Activated CD4-positive, alpha-beta T cell treated with anti-CD3 and anti-CD28 coated beads for 36 hours (primary cell): ENCODE measurements at regions not wholly inside any gene's neighbourhood (a gene's known extent, or its start where the extent isn't known, plus 50 kb on each side); places are given as distances from the start of the nearest gene placed in this dataset.

ENCODE experiments used
- ATAC-seq: fragments of 200-7000 bp; cut with Tn5 transposase; one replicate; pipeline ENCODE4 v1.10.0; 2021; ENCODE audit warnings: mild to moderate bottlenecking, moderate library complexity
- CTCF ChIA-PET: fragments of 350-600 bp; sonication (Branson Sonifier 250); formaldehyde crosslinking; loops from one replicate; lab custom pipeline; 2021; ENCODE audit warnings: antibody characterized with exemption; lab: Charles Lee
- POLR2A ChIA-PET: fragments of 350-600 bp; sonication (Branson Sonifier 250); formaldehyde crosslinking; loops from one replicate; lab custom pipeline; 2021; ENCODE audit warnings: antibody characterized with exemption, inconsistent platforms; lab: Charles Lee
- DNase-seq: peaks from one replicate; pipeline ENCODE4 v3.0.0-alpha.2; 2020
- H3K27ac Mint-ChIP-seq: one replicate; pipeline ENCODE4 v1.8.0; 2021; ENCODE audit warnings: mixed read lengths
- H3K27me3 Mint-ChIP-seq: one replicate; pipeline ENCODE4 v1.8.0; 2021; ENCODE audit warnings: mixed read lengths
- H3K36me3 Mint-ChIP-seq: one replicate; pipeline ENCODE4 v1.8.0; 2021; ENCODE audit warnings: low read depth, mixed read lengths
- H3K4me1 Mint-ChIP-seq: one replicate; pipeline ENCODE4 v1.8.0; 2021; ENCODE audit warnings: mixed read lengths
- H3K4me3 Mint-ChIP-seq: one replicate; pipeline ENCODE4 v1.8.0; 2021; ENCODE audit warnings: mild to moderate bottlenecking, moderate library complexity, mixed read lengths
- H3K9me3 Mint-ChIP-seq: one replicate; pipeline ENCODE4 v1.8.0; 2021; ENCODE audit warnings: low read depth, mixed read lengths
- intact Hi-C, 2 experiments: fragments of 100-400 bp; cut with DNase I in 1 of 2; cut with micrococcal nuclease in 1 of 2; formaldehyde crosslinking; loops; one replicate each; pipeline versions ENCODE4 v1.14.2 to v1.15.1; 2022 to 2024; cut with DNase I, micrococcal nuclease

DNA sequence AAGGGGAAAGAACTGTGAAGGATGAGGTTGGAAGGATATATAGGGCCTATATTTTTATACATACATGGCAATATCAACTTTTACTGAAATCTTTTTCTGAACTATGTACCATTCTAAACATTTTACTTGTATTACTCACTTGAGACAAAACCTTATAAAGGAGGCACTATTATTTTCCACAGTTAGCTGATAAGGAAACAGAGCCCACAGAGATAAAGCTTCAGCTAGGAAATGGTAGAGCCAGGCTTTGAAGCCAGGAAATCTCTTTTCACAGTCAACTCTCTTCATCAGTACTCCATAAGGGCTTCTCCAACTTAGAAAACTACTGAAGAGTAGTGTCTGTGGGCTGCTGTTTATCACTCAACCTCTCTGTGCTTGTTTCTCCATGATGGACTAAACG is 613.7 kb downstream of the PRELID2 start:
- DNase-seq, result no peak
- Mint-ChIP-seq H3K4me1 (no peaks in the 10 kb centered on the region), H3K27me3 (no peaks in the 10 kb centered on the region), H3K9me3 (no peaks in the 10 kb centered on the region), H3K4me3 (no peak overlapping the region), H3K36me3 (no peaks in the 10 kb centered on the region), H3K27ac (no peak overlapping the region)
- POLR2A ChIA-PET, result no interaction called here
- no peak for ATAC-seq
- intact Hi-C loops, result no loop called here
- CTCF ChIA-PET, result no interaction called here

DNA sequence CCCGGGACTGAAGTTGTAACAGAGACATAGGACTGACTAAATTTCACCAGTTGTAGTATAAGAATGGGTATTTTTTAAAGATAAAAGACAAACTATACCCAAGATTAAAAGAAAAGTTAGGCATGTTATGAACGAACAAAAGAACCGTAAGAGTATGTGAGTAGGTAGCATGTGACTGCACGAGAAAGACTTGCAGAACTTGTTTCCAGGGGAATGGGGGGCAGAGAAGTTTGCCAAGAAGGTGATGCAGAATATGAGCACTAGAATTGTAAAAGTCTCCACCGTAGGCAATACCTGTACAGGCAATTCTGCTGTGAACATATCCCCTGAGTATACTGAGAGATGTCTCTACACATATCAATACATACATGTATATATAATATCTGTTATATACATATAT is 614.7 kb downstream of the PRELID2 start:
- intact Hi-C loops, result no loop called here
- no peak for ATAC-seq
- peaks cover 1% of the 10 kb centered on the region for H3K9me3 Mint-ChIP-seq
- no peaks in the 10 kb centered on the region for H3K36me3 Mint-ChIP-seq
- H3K27ac Mint-ChIP-seq, result no peak overlapping the region
- H3K4me1 Mint-ChIP-seq, result no peaks in the 10 kb centered on the region
- no peak overlapping the region for H3K4me3 Mint-ChIP-seq
- CTCF ChIA-PET, result no interaction called here
- POLR2A ChIA-PET, result no interaction called here
- H3K27me3 Mint-ChIP-seq, result no peaks in the 10 kb centered on the region
- no peak for DNase-seq

DNA sequence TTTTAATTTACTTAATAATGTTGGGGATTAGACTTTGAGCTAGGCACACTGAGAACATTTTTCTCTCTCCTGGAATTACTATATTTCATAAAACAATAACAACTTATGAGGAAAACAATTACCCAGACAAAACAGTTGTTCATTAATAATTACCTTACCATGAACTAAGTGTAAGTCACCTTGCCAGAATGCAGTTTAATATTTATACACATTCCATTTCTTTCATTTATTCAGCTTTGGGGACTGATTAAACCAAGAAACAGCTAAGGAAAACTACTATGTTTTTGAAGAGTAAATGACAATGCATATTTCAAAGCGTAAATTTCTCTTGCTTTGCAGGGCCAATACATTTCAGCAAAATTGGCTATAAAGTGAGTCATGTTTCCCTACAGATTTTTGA is 616.2 kb downstream of the PRELID2 start:
- DNase-seq, result no peak
- Mint-ChIP-seq H3K9me3 (peaks cover 1% of the 10 kb centered on the region), H3K4me3 (no peak overlapping the region), H3K4me1 (no peaks in the 10 kb centered on the region), H3K36me3 (no peaks in the 10 kb centered on the region), H3K27me3 (no peaks in the 10 kb centered on the region), H3K27ac (no peak overlapping the region)
- ChIA-PET POLR2A (no interaction called here), CTCF (no interaction called here)
- intact Hi-C loops, result no loop called here
- ATAC-seq, result no peak

DNA sequence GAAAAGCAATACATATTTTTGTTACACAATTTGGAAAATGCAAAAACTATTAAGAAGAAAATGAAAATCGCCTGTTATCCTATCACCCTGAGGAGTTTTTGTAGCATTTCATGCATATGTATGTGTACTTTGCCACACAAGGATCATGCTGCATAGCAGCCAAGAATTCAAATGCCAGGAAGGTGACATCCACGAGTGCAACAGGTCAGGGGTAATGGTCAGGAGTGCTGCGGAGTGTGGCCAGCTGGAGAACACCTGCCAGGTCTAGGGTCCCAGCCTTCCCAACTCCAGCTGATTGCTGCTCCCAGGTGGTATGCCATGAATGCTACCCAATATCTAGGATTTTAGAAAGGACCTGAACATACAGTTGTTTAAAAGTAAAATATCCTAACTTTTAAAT is 617.1 kb downstream of the PRELID2 start:
- ChIA-PET POLR2A (no interaction called here), CTCF (no interaction called here)
- Mint-ChIP-seq H3K4me3 (no peak overlapping the region), H3K9me3 (peaks cover 4% of the 10 kb centered on the region), H3K4me1 (no peaks in the 10 kb centered on the region), H3K27me3 (no peaks in the 10 kb centered on the region), H3K27ac (no peak overlapping the region), H3K36me3 (no peaks in the 10 kb centered on the region)
- no peak for ATAC-seq
- intact Hi-C loops, result no loop called here
- no peak for DNase-seq

DNA sequence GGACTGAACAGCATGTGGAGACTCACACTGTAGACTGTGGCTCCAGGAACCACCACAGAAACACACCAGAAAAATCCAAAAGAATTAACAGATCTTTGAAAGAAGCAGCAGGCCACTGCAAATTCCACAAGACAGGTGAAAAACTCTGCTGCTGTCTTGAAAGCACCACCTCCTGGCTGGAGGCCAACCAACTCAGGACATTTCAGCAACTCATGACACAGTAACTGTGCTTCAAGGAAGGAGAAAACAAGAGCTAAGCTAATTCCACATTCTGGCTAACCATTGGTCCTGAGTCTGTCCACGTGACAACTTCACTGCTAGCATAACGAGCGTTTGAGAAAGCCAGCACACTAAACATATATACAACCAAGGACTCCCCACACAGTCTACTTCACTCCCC is 625.1 kb downstream of the PRELID2 start:
- intact Hi-C loops, result no loop called here
- ChIA-PET POLR2A (no interaction called here), CTCF (interaction anchor here (0.7 to 0.9 kb wide), 2 partner anchors 15 to 607 kb away, joined by 3 read pairs; no protein-coding TSS in a partner anchor)
- no peaks in the 10 kb centered on the region for H3K4me1 Mint-ChIP-seq
- DNase-seq, result no peak
- H3K27me3 Mint-ChIP-seq, result no peaks in the 10 kb centered on the region
- ATAC-seq, result no peak
- H3K4me3 Mint-ChIP-seq, result no peak overlapping the region
- no peaks in the 10 kb centered on the region for H3K36me3 Mint-ChIP-seq
- H3K9me3 Mint-ChIP-seq, result peaks cover 9% of the 10 kb centered on the region
- no peak overlapping the region for H3K27ac Mint-ChIP-seq

DNA sequence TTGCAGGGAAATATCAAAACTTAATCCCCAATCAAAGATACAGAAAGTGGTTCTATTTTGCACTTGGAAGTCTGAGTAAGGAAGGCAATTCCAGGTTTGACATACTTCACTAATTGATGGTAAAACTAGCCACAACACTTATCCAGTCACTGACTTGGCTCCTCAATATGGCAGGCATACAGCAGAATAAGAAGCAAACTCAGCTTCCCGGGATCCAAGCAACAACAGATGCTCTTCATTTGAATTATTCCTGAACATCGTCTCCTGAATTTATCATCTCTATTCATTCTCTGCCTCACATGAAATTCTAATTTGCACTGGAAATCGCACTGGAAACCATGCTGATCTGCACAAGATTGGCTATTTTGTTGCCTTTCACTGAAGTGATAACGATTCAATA is 629.6 kb downstream of the PRELID2 start:
- Mint-ChIP-seq H3K4me3 (no peak overlapping the region), H3K27me3 (no peaks in the 10 kb centered on the region), H3K27ac (no peak overlapping the region), H3K36me3 (no peaks in the 10 kb centered on the region), H3K4me1 (no peaks in the 10 kb centered on the region), H3K9me3 (peaks cover 5% of the 10 kb centered on the region)
- CTCF ChIA-PET, result interaction anchor here (0.9 kb wide), 1 partner anchor 904 kb away, joined by 3 read pairs; no protein-coding TSS in a partner anchor
- intact Hi-C loops, result no loop called here
- no peak for ATAC-seq
- POLR2A ChIA-PET, result no interaction called here
- no peak for DNase-seq

DNA sequence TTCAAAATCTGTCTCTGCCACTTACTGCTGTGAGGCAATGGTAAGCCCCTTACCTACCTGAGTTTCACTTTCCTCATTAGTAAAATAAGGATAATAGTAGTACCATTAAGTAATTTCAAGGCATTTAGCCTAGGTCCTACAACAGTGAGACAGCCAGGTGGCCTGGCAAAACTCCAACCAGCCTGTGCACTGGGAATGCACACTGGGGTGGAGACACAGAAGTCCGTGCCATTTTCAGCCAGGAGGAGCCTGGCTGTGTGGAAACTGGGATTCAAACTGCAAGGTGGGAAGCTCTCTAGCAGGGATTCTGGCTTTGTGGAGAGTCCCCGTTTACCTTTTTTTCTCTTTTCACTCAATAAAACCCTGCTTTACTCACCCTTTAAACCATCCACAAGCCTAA is 630.4 kb downstream of the PRELID2 start:
- intact Hi-C loops, result no loop called here
- H3K27me3 Mint-ChIP-seq, result no peaks in the 10 kb centered on the region
- ChIA-PET POLR2A (no interaction called here), CTCF (no interaction called here)
- no peak overlapping the region for H3K4me3 Mint-ChIP-seq
- ATAC-seq (no peak), DNase-seq (no peak)
- peaks cover 5% of the 10 kb centered on the region for H3K9me3 Mint-ChIP-seq
- no peaks in the 10 kb centered on the region for H3K4me1 Mint-ChIP-seq
- H3K27ac Mint-ChIP-seq, result no peak overlapping the region
- H3K36me3 Mint-ChIP-seq, result no peaks in the 10 kb centered on the region

DNA sequence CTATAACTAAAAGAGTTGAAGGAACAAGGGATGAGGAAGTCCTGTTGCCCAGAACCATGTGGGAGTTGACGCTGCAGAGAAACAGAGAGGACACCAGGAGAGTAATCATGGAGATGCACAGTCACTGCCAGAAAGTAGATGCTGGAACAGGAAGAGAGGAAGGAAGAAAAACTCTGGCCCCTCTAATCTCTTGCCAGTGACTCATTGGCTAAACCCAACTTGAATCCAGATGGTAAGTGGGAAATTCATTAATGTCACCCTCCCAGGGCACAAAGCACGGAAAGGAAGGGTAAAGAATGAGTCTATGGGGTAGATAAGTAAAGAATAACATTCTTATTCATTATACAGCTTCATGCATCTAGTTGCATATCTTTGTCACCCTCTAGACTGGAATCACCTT is 631.9 kb downstream of the PRELID2 start:
- no peak for ATAC-seq
- intact Hi-C loops, result no loop called here
- no peak overlapping the region for H3K4me3 Mint-ChIP-seq
- H3K9me3 Mint-ChIP-seq, result peaks cover 2% of the 10 kb centered on the region
- H3K27me3 Mint-ChIP-seq, result no peaks in the 10 kb centered on the region
- H3K36me3 Mint-ChIP-seq, result no peaks in the 10 kb centered on the region
- no peak overlapping the region for H3K27ac Mint-ChIP-seq
- ChIA-PET POLR2A (no interaction called here), CTCF (interaction anchor here (1.0 kb wide), 1 partner anchor 38 kb away, joined by 3 read pairs; no protein-coding TSS in a partner anchor)
- DNase-seq, result no peak
- no peaks in the 10 kb centered on the region for H3K4me1 Mint-ChIP-seq

DNA sequence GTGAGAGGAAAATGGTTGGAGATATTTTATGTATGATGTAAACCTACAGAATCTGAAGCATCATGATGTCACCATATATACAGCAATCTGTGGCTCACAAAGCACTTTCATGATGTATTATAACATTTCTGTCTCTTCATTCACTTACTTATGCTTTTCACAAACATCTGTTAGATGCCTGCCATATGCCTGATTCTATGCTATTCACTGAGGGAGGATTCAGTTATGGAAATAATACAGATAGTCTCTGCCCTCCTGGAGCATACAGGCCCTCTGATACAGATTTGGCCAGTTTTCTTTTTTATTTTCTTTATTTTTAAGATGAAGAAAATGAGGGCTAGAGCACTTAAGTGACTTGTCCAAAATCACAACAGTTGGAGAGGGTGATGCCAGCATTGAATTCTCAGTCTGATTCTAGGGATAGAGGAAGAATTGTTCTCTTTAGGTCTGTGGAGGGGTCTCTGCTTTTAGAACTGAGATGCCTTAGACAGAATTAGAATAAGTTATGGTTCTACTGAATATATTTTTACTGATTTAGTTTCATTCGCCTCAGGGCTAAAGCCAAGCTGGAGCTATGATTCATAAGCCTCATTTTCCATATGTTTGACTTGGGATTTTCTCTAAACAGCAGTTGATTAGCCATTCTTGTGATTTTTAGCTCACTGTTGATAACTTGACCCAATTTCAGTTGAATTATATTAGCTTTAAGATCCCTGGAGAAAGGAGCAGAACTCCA is 636.4 kb downstream of the PRELID2 start:
- no peaks in the 10 kb centered on the region for H3K27me3 Mint-ChIP-seq
- H3K27ac Mint-ChIP-seq, result no peak overlapping the region
- intact Hi-C loops, result no loop called here
- no peaks in the 10 kb centered on the region for H3K36me3 Mint-ChIP-seq
- DNase-seq (no peak), ATAC-seq (no peak)
- ChIA-PET CTCF (no interaction called here), POLR2A (no interaction called here)
- no peak overlapping the region for H3K4me3 Mint-ChIP-seq
- no peaks in the 10 kb centered on the region for H3K9me3 Mint-ChIP-seq
- no peaks in the 10 kb centered on the region for H3K4me1 Mint-ChIP-seq

DNA sequence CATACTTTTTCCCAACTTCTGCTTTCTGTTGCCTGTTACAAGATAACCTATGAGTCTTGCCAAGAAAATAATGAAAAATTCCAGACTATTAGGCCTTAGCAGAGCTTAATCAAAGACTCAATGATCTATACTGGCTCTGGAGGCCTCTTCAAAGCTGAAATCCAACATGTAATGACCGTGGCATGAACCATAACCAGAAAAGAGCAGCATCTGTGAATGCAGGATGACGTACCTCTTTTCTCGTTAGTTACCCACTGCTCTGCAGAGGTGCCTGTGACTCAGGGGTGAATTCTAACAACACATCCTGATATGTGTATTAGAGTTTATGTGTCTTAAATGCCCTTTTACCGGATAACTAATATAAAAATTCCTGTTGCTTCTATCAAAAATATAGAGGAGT is 645.4 kb downstream of the PRELID2 start:
- H3K36me3 Mint-ChIP-seq, result no peaks in the 10 kb centered on the region
- H3K4me3 Mint-ChIP-seq, result no peak overlapping the region
- intact Hi-C loops, result no loop called here
- ChIA-PET POLR2A (no interaction called here), CTCF (no interaction called here)
- H3K27ac Mint-ChIP-seq, result no peak overlapping the region
- H3K9me3 Mint-ChIP-seq, result peaks cover 2% of the 10 kb centered on the region
- DNase-seq, result no peak
- no peaks in the 10 kb centered on the region for H3K4me1 Mint-ChIP-seq
- H3K27me3 Mint-ChIP-seq, result no peaks in the 10 kb centered on the region
- ATAC-seq, result no peak

DNA sequence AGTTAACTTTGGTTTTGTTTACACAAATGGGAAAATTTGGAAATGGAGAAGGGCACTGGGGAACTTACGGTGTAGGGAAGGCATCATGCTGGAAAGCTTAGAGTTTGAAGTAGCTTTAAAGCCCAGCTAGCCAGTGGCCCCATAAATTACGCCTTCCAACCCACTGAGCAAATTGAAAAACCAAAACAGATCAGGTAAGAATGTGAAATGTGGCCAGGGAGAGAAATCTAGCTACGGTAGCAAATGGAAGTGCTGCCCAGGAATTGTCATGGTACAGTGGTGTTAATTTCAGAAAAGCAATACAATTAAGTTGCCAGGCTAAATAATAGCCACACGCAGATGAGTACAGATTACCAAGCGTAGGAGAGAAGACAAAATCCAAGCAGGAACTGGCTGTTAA is 654.8 kb downstream of the PRELID2 start:
- intact Hi-C loops, result no loop called here
- ChIA-PET CTCF (no interaction called here), POLR2A (no interaction called here)
- Mint-ChIP-seq H3K4me3 (no peak overlapping the region), H3K27me3 (no peaks in the 10 kb centered on the region), H3K27ac (no peak overlapping the region), H3K9me3 (peaks cover 2% of the 10 kb centered on the region), H3K36me3 (no peaks in the 10 kb centered on the region), H3K4me1 (no peaks in the 10 kb centered on the region)
- DNase-seq, result no peak
- no peak for ATAC-seq

DNA sequence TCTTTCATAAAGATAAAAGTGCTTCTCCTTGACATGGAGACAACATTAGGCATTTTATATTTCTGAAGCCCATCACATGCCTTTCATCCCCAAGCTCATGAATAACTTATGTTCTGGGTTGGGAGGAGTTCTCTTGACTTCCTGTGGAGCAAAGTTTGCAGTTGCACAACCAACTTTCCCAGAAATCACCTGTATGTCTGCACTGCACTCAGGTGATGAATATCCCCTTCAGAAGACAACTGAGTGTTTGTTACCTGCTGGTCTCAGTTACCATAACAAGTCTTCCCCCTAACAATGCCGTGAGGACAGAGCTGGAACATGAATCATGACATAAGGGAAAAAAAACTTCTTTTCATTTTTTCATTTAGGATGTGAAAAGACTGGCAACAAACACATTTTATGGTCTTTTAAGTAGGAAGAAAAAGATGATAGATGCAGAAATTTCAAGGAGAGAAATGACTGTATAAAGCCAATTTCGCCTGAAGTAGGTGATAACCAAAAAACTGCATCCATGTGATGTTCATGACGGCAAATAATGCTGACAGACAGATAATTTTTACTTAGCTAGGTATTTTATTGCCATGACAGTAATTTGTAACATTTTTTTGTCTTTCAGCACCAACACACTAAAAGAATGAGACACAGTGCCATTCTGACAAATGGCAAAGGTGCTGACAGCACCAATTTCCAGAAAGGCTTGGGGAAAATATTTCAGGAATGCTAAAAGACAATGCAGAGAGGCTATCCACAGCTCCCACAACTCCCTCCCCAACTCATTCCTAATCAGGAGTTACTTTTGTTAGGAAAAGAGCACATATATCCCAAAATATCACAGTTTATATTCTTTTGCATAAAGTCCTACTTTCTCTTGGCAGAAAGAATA is 656.3 kb downstream of the PRELID2 start:
- DNase-seq (no peak), ATAC-seq (no peak)
- CTCF ChIA-PET, result no interaction called here
- Mint-ChIP-seq H3K27ac (no peak overlapping the region), H3K4me3 (no peak overlapping the region), H3K4me1 (no peaks in the 10 kb centered on the region), H3K36me3 (no peaks in the 10 kb centered on the region), H3K9me3 (peaks cover 2% of the 10 kb centered on the region), H3K27me3 (no peaks in the 10 kb centered on the region)
- POLR2A ChIA-PET, result interaction anchor here (0.7 kb wide), 1 partner anchor 1229 kb away, joined by 5 read pairs; no protein-coding TSS in a partner anchor
- intact Hi-C loops, result no loop called here
